GM23338 (cell line): ENCODE measurements at regions not wholly inside any gene's neighbourhood (a gene's known extent, or its start where the extent isn't known, plus 50 kb on each side); places are given as distances from the start of the nearest gene placed in this dataset.

Experiments used
- ATAC-seq: fragments of 200-7000 bp; cut with Tn5 transposase; 3 replicates; pipeline ENCODE4 v1.9.1; 2020
- DNase-seq: peaks from one replicate; pipeline ENCODE4 v3.0.0-alpha.2; 2015; ENCODE audit warnings: low spot score
- H2AFZ ChIP-seq: fragments of 200-600 bp; sonication (generic); 2 replicates; pipeline ENCODE4 v1.8.0; 2016; ENCODE audit warnings: antibody characterized with exemption, mild to moderate bottlenecking, moderate library complexity
- H3F3A ChIP-seq: fragments of 200-600 bp; sonication (generic); replicated peaks from 2 replicates; pipeline ENCODE4 v1.8.0; 2017; ENCODE audit warnings: antibody characterized with exemption, mixed run types, low read depth
- H3K27ac ChIP-seq: fragments of 200-600 bp; sonication (generic); 2 replicates; pipeline ENCODE4 v1.6.1; 2016; ENCODE audit warnings: low read depth
- H3K27me3 ChIP-seq: fragments of 200-600 bp; sonication (generic); 2 replicates; pipeline ENCODE4 v1.8.0; 2016; ENCODE audit warnings: mild to moderate bottlenecking, mixed run types, moderate library complexity; ENCODE audit not compliant: insufficient read depth
- H3K36me3 ChIP-seq: fragments of 200-600 bp; sonication (generic); 2 replicates; pipeline ENCODE4 v1.8.0; 2016; ENCODE audit warnings: mild to moderate bottlenecking; ENCODE audit not compliant: insufficient read depth
- H3K4me1 ChIP-seq: fragments of 200-600 bp; sonication (generic); 2 replicates; pipeline ENCODE4 v1.8.0; 2016; ENCODE audit warnings: mild to moderate bottlenecking, moderate library complexity; ENCODE audit not compliant: insufficient read depth
- H3K4me2 ChIP-seq: fragments of 200-600 bp; sonication (generic); 2 replicates; pipeline ENCODE4 v1.7.1; 2017; ENCODE audit warnings: mixed run types
- H3K4me3 ChIP-seq: fragments of 200-600 bp; sonication (generic); 2 replicates; pipeline ENCODE4 v1.6.1; 2016; ENCODE audit warnings: mixed run types
- H3K79me2 ChIP-seq: fragments of 200-600 bp; sonication (generic); replicated peaks from 2 replicates; pipeline ENCODE4 v1.8.0; 2017; ENCODE audit warnings: mild to moderate bottlenecking; ENCODE audit not compliant: insufficient read depth
- H3K9me2 ChIP-seq: fragments of 200-600 bp; sonication (generic); 2 replicates; pipeline ENCODE4 v1.8.0; 2017; ENCODE audit not compliant: insufficient read depth
- H4K20me1 ChIP-seq: fragments of 200-600 bp; sonication (generic); replicated peaks from 2 replicates; pipeline ENCODE4 v1.8.0; 2017; ENCODE audit warnings: mild to moderate bottlenecking; ENCODE audit not compliant: insufficient read depth
- H3K27ac Mint-ChIP-seq: 2 replicates; pipeline ENCODE4 v1.8.0; 2020; ENCODE audit warnings: inconsistent platforms, mild to moderate bottlenecking, moderate library complexity, mixed read lengths
- H3K27me3 Mint-ChIP-seq: 3 replicates; pipeline ENCODE4 v1.8.0; 2022; ENCODE audit warnings: low read depth, mild to moderate bottlenecking, moderate library complexity, mixed read lengths, inconsistent platforms; ENCODE audit not compliant: insufficient read depth, poor library complexity
- H3K36me3 Mint-ChIP-seq: 3 replicates; pipeline ENCODE4 v1.8.0; 2021; ENCODE audit warnings: low read depth, mild to moderate bottlenecking, inconsistent platforms, moderate library complexity, mixed read lengths
- H3K4me1 Mint-ChIP-seq: 3 replicates; pipeline ENCODE4 v1.8.0; 2020; ENCODE audit warnings: mild to moderate bottlenecking, inconsistent platforms, mixed read lengths
- H3K4me3 Mint-ChIP-seq: 3 replicates; pipeline ENCODE4 v1.8.0; 2021; ENCODE audit warnings: moderate library complexity, mild to moderate bottlenecking, inconsistent platforms, mixed read lengths
- H3K9me3 Mint-ChIP-seq: 3 replicates; pipeline ENCODE4 v1.8.0; 2020; ENCODE audit warnings: moderate library complexity, mild to moderate bottlenecking, inconsistent platforms, mixed read lengths
- CREB1 ChIP-seq: fragments of 250-450 bp; sonication (Bioruptor Pico); IDR thresholded peaks from 2 replicates; pipeline ENCODE4 v1.5.0; 2020; ENCODE audit warnings: low read depth, mild to moderate bottlenecking, moderate library complexity
- CTCF ChIP-seq, 2 experiments: fragments of 200-600 bp in 1 of 2; sonication (generic) in 1 of 2; conservative IDR thresholded peaks; 2 replicates each; pipeline versions ENCODE4 v1.5.1 to v1.6.1; 2016 to 2017; ENCODE audit warnings: antibody characterized with exemption in 2 of 2, low read depth in 2 of 2, mild to moderate bottlenecking in 2 of 2, moderate library complexity in 1 of 2
- ETS1 ChIP-seq: IDR thresholded peaks from 2 replicates; pipeline ENCODE4 v1.6.1; 2016; ENCODE audit warnings: antibody characterized with exemption
- EZH2phosphoT487 ChIP-seq: fragments of 200-600 bp; sonication (generic); IDR thresholded peaks from one replicate; pipeline ENCODE4 v1.8.1; 2018; ENCODE audit warnings: antibody characterized with exemption; ENCODE audit not compliant: unreplicated experiment
- JUNB ChIP-seq: IDR thresholded peaks from one replicate; pipeline ENCODE4 v1.6.1; 2016; ENCODE audit warnings: antibody characterized with exemption; ENCODE audit not compliant: unreplicated experiment
- POLR2AphosphoS5 ChIP-seq: IDR thresholded peaks from 2 replicates; pipeline ENCODE4 v1.6.1; 2016; ENCODE audit warnings: antibody characterized with exemption, low read depth
- REST ChIP-seq: IDR thresholded peaks from one replicate; pipeline ENCODE4 v1.6.1; 2018; ENCODE audit warnings: antibody characterized with exemption; ENCODE audit not compliant: unreplicated experiment
- ZNF114 ChIP-seq: fragments of 250-450 bp; sonication (Bioruptor Pico); IDR thresholded peaks from 2 replicates; pipeline ENCODE4 v1.5.0; 2020; ENCODE audit warnings: mild to moderate bottlenecking, moderate library complexity

GRCh38 chr21:38709876-38710275 is 95.9 kb upstream of the ETS2 start (continued):
- TF ChIP-seq ETS1, result no peak

- TF ChIP-seq CTCF (conservative IDR thresholded peaks at IDR 0.05; ENCODE audit: low read depth in 2 of 2), result peak; percentile 59 to 83
- TF ChIP-seq ETS1, result no peak
- Mint-ChIP-seq H3K27me3 (peaks cover 3% of the 10 kb centered on the region), H3K4me3 (no peak overlapping the region), H3K36me3 (no peaks in the 10 kb centered on the region), H3K27ac (no peak overlapping the region), H3K4me1 (peaks cover 6% of the 10 kb centered on the region; the same call in 2 of the 3 replicates), H3K9me3 (peaks cover 5% of the 10 kb centered on the region; the same call in 1 of the 3 replicates)
- Histone ChIP-seq H3K27ac (no peak overlapping the region), H2AFZ (peak overlapping the region; percentile 53; the same call in 1 of the 2 replicates), H3F3A (no peaks in the 10 kb centered on the region), H3K9me2 (0 out of 2 replicates have a peak, but pooled peaks cover 3% of the 10 kb centered on the region), H4K20me1 (no peaks in the 10 kb centered on the region), H3K27me3 (no peaks in the 10 kb centered on the region), H3K4me2 (no peak overlapping the region), H3K36me3 (no peaks in the 10 kb centered on the region), H3K79me2 (no peaks in the 10 kb centered on the region), H3K4me1 (peaks cover 5% of the 10 kb centered on the region; the same call in 1 of the 2 replicates), H3K4me3 (no peak overlapping the region)
- ATAC-seq (peak; percentile 99), DNase-seq (peak; percentile 77)
These were observed 93.7 kb upstream of the ETS2 start for GRCh38 chr21:38712071-38712470.

- H3K9me3 Mint-ChIP-seq, result peaks cover 5% of the 10 kb centered on the region; the same call in 1 of the 3 replicates
- Histone ChIP-seq H3K4me1 (peaks cover 5% of the 10 kb centered on the region; the same call in 1 of the 2 replicates), H3K36me3 (no peaks in the 10 kb centered on the region), H3K79me2 (no peaks in the 10 kb centered on the region), H2AFZ (peak overlapping the region; percentile 53; the same call in 1 of the 2 replicates), H3K27me3 (no peaks in the 10 kb centered on the region), H4K20me1 (no peaks in the 10 kb centered on the region), H3K4me2 (no peak overlapping the region), H3F3A (no peaks in the 10 kb centered on the region), H3K27ac (no peak overlapping the region), H3K9me2 (0 out of 2 replicates have a peak, but pooled peaks cover 3% of the 10 kb centered on the region), H3K4me3 (no peak overlapping the region)
- H3K27me3 Mint-ChIP-seq, result peaks cover 3% of the 10 kb centered on the region
- peaks cover 6% of the 10 kb centered on the region; the same call in 2 of the 3 replicates for H3K4me1 Mint-ChIP-seq
- ATAC-seq (no peak), DNase-seq (no peak)
- H3K27ac Mint-ChIP-seq, result no peak overlapping the region
- H3K36me3 Mint-ChIP-seq, result no peaks in the 10 kb centered on the region
- no peak overlapping the region for H3K4me3 Mint-ChIP-seq
- TF ChIP-seq JUNB (no peak), EZH2phosphoT487 (no peak), CREB1 (no peak), POLR2AphosphoS5 (no peak), ZNF114 (CRISPR knock-in tag) (no peak), REST (no peak), CTCF (conservative IDR thresholded peaks at IDR 0.05; ENCODE audit: low read depth in 2 of 2) (no peak)
These were observed 93.1 kb upstream of the ETS2 start for GRCh38 chr21:38712664-38713063.
